ENCODE measurements at regions not wholly inside any gene's neighbourhood (a gene's known extent, or its start where the extent isn't known, plus 50 kb on each side); places are given as distances from the start of the nearest gene placed in this dataset.
A peak's percentile ranks its signal among the peaks of the same experiment; 100 is the strongest.
"Not testable (repeated sequence)": the region's sequence is repeated elsewhere in the genome, so short reads cannot be mapped to it uniquely, and the experiment has no call there.

DNA sequence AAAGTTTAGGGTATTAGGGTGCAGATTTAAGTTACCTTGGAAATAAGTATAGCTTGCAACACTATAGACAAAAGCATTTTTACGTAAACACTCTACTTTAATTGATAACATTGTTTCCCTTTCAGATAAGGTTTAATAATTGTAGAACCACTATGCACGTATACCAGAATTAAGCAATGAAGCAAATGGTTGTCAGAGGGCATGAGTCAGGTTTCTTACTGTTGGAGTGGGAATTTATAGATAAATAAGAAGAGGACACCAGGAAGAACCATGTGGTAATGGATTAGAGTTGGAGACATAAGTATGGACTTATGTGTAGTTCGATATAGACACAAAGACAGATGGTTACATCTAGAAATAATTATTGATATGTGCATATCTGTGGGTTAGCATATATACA lies 355.6 kb downstream of the ETV1 start:
- FAIRE-seq, result no peak

DNA sequence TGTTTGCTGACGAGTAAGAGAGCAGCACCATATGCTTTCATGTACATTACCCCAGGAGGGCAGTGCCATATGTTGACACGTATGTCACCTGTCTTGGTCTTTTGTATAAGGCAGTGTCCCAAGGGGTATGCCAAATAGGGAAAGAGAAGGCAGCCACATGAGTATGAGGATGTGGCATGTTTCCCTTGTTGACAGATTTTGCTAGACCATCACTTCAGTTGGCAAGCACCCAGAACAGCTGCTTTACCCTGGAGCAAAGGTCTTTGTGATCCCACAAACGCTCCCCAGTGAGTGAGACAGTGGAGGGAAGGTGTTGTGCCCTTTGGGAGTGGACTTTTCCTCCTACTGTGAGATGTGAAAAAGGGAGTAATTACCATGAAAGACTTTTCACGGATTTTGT lies 350.1 kb downstream of the ETV1 start:
- FAIRE-seq, result no peak

DNA sequence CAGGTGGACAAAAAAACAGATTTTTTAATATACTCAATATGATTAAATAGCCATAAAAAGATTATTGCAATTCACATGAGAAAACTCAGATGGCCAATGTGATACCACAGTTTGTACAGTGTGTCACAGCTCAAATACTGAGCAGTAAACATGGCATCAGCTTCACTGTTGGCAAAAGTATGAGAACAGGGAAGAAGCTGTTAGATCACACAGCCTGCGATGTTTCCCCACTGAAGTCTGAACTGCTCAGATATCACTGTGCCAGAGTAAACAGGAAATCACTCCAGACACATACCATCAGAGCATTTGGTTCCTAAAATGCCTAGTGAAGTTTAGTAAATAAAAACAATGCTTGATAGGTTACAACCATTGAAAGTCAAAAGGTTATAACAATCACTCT lies 347.8 kb downstream of the ETV1 start:
- FAIRE-seq, result no peak

DNA sequence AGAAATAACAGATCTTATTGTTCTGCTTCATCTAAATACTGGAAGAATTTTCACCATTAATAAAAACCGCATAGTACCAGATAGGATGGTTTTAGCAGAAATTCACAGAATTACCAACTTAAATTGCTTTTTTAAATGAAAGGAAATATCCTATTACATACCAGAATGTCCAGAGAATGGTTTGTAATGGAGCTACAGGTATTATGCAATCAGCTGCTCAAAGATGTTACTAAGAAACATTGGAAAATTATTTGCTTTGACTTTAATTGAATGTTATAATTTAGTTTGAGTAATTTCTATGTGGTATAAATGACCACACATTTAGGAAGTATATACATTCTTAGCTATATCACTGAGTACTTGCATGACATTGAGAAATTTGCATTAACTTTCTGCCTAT lies 338.3 kb downstream of the ETV1 start:
- no peak for FAIRE-seq

DNA sequence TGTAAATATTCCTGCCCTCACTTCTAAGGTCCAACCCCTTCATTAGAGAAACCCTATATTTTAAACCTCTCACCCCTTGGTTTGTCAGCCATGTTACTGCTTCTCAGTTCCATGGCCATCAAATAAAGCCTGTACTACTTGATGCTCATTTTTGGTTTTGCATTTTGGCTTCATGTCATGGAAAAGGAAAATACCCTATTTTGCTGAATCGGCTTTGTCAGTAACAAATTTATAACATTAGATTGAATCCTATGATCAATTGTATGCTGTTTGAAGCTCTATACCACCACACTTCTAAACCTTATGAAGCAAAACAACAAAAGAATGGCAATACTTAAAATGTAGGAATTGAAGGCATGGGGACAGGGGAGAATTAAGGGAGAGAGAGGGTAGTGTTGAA lies 333.1 kb downstream of the ETV1 start:
- no peak for FAIRE-seq

DNA sequence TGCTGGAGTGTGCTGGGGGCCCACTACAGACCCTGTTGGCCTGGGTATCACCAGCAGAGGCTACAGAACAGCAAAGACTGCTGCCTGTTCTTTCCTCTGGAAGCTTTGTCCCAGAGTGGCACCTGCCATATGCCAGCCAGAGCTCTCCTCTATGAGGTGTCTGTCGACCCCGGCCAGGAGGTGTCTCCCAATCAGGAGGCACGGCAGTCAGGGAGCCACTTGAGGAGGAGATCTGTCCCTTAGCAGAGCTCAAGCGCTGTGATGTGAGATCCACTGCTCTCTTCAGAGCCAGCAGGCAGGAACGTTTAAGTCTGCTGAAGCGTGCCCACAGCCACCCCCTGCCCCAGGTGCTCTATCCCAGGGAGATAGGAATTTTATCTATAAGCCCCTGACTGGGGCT lies 316.2 kb downstream of the ETV1 start:
- no peak for FAIRE-seq

DNA sequence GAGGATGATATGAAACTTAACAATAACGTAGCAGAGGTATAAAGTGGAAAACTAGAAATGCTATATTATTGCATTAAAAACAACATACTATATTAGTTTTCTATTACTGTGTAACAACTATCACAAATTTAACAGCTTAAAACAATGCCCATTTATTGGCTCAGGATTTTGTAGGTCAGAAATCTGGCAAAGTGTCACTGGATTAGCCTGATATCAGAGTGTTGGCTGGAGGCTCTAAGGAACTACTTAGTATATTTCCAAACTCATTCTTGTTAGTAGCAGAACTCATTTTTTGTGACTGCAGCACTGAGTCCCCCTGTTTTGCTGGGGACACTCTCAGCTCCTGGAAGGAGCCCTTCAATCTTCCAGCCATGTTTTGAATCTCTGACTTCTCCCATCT lies 306.8 kb downstream of the ETV1 start:
- FAIRE-seq, result no peak

DNA sequence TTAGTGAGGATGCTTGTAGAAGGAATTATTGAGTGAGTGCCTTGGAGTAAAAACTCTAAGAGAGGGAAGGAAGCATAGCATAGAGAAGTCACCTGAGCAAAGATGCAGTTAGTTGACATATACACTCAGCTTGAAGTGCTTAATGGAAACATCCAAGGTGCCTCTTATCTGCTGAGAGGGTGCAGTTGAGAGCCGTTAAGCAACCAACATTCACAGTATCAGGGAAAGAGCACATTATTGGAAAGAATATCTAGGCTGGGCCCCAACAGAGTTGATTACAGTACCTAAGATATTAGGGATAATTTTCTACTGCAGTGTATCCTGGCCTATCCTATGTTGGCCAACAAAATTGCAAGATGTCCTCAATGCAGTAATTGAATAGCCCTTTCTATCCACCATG lies 302.0 kb downstream of the ETV1 start:
- no peak for FAIRE-seq

DNA sequence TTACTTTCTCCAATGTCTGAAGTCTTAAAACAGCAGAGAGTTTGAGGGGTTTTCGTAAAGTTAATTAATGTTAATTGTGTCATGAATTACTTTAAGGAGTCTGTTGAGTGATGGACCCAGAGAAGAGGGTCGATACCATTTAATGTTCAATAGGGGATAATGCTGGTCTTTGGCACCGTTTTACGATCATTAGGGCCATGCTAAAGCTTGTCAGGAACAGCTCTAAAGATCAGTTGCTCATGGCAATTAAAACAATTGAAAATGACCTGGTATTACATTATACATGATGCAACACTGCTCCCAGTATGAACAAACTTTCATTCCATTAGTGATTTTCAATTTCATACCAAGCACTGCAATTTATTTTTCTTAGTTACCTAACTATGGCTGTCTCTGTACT lies 296.9 kb downstream of the ETV1 start:
- no peak for FAIRE-seq

DNA sequence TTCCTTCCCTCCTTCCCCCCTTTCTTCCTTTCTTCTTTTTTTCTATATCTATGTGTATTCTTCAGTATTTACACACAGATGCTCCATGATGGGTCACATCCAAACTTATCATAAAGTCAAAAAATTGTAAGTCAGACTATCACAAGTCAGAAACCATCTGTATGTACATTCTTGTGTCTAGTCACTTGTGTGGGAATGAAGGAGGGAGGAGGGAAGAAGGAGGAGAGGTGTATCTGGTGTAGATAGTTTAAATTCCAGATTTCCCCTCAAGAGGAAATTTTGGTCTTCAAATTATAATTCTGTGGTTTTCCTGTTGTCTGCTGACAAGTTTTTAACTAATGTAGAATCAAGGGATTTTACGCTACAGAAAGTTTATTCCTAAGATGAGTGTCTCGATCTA lies 287.2 kb downstream of the ETV1 start:
- no peak for FAIRE-seq

DNA sequence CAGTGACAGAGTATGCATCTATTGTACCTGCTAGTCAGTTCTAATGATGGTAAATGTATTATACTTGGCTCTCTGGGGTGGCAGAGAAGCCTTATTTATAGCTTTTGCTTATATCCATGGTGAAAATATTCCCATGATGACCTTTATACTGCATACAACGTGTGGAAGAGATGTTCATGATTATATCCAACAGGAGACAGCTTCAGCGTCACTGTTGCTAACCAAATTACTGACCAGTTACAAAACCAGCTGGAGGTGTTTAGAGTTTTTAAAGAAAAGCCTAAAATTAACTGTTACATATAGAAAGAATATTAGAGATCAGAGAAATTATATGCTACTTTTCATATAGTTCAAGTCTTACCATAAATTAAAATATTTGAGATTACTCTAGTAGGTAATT lies 280.8 kb downstream of the ETV1 start:
- no peak for FAIRE-seq

DNA sequence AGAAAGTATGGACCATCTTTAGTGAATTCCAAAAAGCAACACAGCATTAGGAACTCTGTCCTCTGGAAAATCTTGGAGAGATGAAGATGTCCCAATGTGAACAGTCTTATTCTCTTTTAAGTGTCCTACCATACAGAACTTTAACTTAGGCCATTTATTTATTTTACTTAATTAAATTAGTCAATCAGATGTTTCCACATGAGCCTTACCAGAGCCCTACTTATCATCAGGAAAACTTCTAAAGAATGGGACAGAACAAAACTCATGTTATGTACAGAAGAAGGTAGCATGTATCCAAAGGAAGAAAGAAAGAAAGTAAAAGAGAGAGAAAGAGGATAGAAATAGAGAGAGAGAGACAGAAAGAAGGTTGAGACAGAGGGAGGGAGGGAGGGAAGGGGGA lies 276.4 kb downstream of the ETV1 start:
- no peak for FAIRE-seq

DNA sequence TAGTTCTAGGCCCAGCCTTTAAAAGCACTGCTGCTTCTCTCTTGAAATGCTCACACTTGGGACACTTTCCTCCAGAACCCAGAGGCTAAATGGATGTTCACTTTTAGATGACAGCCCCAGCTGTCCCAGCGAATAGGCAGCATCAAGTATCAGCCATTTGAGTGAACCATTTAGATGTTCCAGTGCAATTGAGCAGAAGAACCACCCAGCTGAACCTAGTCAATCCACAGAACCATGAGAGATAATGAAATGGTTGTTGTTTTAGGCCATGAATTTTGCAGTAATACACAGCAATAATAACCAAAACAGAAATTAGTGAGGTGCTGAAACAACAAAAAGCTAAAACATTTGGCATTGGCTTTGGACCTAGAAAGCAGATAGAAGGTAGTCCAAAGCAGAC lies 273.9 kb downstream of the ETV1 start:
- no peak for FAIRE-seq

DNA sequence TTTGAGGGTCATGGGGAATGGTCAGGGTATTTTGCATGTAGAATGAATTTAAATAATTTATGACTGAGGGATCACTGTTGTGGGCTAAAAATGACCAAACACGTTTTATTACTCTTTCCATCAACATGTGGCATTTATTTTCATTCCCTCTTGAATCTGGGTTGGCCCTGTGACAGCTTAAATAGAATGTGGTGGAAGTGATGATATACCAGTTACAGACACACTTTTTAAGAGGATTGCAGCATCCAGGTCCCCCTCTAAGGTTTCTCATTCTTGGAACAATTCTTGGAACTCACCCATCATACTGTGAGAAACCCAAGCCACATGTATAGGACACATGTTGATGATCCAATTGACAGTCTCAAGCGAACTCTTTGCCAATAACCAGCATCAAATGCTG lies 272.4 kb downstream of the ETV1 start:
- FAIRE-seq, result no peak

DNA sequence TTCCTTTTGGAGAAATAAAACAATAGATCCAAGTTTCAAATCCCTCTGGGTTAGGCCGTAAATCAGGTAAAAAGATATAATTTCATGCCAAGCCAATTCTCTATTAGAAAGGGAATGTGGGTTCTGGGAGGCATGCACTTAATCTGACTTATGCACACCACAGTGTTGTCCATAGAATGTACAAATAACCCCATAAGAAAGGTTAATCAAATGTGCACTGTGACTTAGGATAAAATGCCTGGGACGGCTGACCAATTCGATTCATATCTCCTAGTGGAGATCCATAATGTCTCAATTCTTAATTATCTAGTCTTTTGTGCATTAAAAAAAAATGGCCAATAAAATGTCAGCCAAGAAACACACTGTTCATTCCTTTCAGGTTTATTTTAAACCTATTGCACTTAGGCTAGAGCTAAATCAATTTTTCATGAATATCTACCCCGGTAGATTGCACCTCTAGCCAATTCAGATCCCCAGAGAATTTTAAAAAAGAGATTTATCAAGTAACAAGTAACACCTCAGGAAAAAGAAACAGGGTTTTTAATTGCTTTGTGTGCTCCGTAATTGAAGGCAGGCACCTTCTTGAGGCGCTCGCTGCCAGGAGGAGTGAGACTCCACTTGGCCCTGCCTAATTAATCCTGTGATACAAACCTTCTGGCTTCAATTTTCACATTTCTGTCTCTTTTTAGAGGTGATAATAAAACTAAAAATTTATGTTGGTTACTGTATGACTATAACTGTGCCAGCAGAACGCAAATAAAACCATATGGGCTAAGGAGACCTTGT lies 265.1 kb downstream of the ETV1 start:
- FAIRE-seq, result no peak

DNA sequence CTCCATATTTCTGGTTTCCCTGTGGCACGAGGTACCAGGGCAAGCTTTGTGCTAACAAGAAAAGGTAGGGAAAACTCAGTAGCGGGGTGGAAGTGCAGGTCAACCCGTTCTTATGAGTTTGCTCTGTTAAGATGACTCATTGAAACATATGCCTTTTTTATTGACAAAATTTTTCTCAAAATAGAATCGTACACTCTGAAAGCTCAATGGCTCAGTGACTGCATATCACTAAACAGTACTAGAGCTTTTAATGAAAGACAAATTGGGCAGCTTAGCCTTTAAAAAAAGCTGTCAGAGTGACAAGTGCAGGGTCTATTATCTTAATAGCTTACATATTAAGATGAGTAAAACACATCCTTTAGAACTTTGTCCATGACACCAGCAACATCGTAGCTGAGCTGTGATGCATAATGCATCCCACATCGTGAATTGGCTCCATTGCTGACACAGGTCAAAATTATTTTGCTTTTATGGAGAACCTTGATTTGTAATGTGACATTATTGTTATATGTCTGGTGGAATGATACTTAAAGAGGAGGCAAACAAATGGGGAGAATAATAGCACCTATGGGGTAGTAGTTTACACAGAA lies 264.4 kb downstream of the ETV1 start:
- no peak for FAIRE-seq

DNA sequence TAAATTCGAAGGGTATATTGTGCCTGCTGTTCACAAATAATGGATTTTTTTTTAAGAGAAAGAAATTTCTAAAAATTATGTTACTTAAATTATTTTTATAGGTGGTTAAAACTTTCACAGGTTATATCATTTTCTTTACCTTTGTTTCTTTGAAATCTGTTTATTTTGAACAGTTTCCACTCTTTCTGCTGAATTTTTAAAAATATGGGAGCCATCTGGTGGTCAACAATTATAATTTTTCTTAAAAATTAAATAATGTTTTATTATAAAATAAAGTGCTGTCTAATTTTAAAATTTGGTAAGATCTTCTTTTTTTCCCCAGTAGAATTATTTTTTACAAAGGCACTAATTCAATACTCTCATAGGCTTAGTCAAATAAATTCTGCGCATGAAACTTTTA lies 263.9 kb downstream of the ETV1 start:
- FAIRE-seq, result no peak

DNA sequence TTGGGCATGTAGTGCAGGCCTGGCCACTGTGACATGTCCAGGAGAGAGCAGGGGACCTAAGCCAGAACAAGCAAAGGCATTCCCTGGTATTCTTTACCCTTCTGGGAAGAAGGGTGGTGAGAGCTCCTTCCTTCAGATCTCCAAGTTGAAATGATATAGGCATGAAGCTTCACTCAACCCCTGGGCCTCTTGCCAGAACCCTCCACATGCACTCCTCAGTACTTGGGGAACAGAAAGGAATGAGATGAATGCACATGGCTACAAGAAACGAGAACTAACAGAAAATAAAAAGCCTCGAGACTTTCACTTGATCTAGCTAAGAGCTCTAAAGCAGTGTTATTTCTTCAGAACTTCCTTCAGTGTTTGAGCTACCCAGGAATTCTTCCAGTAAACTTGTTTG lies 262.2 kb downstream of the ETV1 start:
- FAIRE-seq, result no peak

DNA sequence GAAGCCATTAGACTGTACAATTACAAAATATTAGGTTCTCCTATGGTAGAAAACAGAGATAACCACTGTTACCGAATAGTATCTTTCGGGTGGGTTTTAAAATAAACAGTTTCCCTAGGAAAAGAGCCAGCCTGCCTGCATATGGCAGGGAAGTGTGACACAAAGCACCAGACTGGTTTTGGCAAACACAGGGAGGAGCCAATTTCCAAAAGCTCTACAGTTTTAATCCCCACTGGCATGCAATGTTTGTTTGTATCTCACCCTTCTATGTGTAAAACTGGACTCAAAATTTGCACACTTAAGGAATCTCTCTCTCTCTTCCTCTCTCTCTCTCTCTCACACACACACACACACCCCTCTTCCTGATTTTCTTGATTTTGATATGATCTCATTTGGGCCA lies 261.7 kb downstream of the ETV1 start:
- no peak for FAIRE-seq

DNA sequence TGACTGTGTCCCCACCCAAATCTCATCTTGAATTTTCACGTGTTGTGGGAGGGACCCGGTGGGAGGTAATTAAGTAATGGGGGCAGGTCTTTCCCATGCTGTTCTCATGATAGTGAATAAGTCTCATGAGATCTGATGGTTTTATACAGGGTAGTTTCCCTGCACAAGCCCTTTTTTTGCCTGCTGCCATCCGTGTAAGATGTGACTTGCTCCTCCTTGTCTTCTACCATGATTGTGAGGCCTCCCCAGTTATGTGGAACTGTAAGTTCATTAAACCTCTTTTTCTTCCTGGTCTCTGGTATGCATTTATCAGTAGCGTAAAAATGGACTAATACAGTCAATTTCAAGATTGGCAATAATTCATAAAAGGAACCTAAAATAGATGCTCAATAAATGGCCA lies 261.0 kb downstream of the ETV1 start:
- not testable (repeated sequence) for FAIRE-seq

DNA sequence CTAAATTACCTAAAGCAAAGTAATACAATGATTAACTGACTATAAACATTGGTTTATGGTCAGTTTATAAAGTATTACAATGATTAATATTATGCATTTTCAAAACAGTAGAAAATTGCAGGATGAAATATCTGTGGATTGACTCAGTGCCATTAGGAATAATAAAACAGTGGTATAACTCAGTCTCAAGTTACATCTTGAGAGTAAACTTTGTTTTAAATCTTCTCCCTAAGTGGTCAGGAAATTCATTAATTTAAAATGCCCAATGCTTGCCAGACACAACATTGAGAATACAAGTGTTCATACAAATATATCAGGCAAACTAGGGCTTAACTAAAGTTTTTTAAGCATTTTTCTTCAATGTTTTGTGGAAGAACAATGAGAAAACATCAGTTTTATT lies 257.8 kb downstream of the ETV1 start:
- FAIRE-seq, result no peak

DNA sequence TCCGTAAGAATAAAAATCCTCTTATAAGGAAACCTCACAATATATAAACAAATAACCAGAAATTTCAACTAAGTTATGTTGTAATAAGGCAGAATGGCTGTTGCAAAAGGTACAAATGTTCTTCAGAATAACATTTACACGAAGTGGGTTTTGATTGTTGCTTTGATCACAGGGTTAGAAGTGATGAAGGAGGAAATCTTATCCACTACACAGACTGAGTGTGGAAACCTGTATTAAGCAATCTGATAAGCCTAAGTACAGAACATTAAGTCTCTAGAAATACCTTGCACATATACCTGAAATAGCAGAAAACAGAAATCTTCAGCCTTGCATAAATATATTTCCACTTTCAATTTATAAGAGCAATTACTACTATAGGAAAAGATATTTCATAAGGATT lies 251.9 kb downstream of the ETV1 start:
- no peak for FAIRE-seq

DNA sequence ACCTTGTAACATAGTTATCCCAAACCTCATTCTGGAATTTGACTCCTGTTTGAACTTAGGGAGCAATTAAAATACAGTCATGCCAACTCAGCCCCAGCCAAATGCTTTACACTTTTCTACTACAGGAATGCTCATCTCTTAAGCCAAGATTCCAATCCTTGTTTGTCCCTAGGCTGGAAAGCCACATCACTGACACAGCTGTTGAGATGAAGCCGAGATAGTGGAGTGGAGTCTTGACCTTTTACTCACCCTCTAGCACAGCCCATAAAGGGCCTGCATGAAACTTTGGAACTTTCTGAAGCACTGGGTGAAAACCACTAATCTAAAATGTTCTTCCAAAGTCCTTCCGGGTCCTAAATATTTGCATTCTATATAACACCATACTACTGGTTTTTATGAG lies 247.3 kb downstream of the ETV1 start:
- no peak for FAIRE-seq

DNA sequence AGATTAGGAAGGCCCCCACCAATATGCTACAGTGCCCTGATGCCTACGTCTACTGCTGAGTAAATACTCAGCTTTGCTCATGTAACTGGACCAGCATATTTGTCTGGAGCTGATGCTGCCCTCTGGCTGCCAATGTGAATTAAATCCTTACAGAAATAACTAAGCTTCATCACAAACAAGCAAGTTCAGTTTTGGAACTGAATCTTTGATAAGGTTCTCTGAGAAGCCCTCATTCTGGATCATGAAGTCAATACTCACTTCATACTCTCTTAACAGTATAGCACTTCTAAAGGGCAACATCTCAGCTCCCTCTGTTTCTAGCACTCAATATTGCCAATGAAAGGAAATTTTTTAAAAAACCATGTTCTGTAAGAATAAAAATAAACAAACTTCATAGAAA lies 246.7 kb downstream of the ETV1 start:
- FAIRE-seq, result peak; percentile 50

DNA sequence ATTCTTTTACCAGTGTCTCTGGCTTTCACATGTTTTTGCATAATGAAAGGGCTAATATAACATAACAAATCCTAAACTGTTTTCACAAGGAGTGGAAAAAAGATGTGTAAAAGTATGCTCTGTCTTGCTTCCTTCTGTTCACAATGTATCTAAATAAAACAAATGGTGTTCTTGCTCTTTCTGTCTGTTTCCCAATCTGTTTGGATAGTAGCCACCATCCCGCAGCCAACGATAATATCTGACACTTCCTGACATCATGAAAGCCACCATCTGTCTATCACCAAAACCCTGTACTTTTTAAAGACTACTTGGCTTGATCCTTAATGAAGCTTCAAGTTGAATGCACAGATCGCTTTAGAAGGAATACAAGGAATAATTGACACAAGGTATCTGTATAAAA lies 246.2 kb downstream of the ETV1 start:
- FAIRE-seq, result no peak

All from TTC549 (cell line).